ENCODE measurements at regions not wholly inside any gene's neighbourhood (a gene's known extent, or its start where the extent isn't known, plus 50 kb on each side); places are given as distances from the start of the nearest gene placed in this dataset.

GRCh38 chr17:72592967-72593325 is 472.1 kb downstream of the SOX9 start:
- TF ChIP-seq RARB (CRISPR knock-in tag; IDR thresholded peaks at IDR 0.05) (no peak), ZFP3 (CRISPR knock-in tag; IDR thresholded peaks at IDR 0.05) (no peak), PATZ1 (CRISPR knock-in tag; IDR thresholded peaks at IDR 0.05; ENCODE audit: borderline replicate concordance) (no peak), BACH2 (CRISPR knock-in tag; IDR thresholded peaks at IDR 0.05; ENCODE audit: borderline replicate concordance) (no peak), ZFP30 (CRISPR knock-in tag; IDR thresholded peaks at IDR 0.05) (no peak), POU6F1 (CRISPR knock-in tag; IDR thresholded peaks at IDR 0.05; ENCODE audit: borderline replicate concordance, low read depth) (no peak), ARNTL (CRISPR knock-in tag; IDR thresholded peaks at IDR 0.05; ENCODE audit: borderline replicate concordance, low read depth) (no peak), SNAI2 (CRISPR knock-in tag; IDR thresholded peaks at IDR 0.05) (no peak), ZNF70 (CRISPR knock-in tag; IDR thresholded peaks at IDR 0.05) (no peak), CSRNP3 (CRISPR knock-in tag; IDR thresholded peaks at IDR 0.05) (no peak), ZC3H10 (CRISPR knock-in tag; IDR thresholded peaks at IDR 0.05) (no peak), PPARA (CRISPR knock-in tag; IDR thresholded peaks at IDR 0.05; ENCODE audit: borderline replicate concordance) (no peak), CSDC2 (CRISPR knock-in tag; IDR thresholded peaks at IDR 0.05) (no peak), ZNF565 (CRISPR knock-in tag; conservative IDR thresholded peaks at IDR 0.05; ENCODE audit: low read depth) (no peak)
